ENCODE measurements at regions not wholly inside any gene's neighbourhood (a gene's known extent, or its start where the extent isn't known, plus 50 kb on each side); places are given as distances from the start of the nearest gene placed in this dataset.

DNA sequence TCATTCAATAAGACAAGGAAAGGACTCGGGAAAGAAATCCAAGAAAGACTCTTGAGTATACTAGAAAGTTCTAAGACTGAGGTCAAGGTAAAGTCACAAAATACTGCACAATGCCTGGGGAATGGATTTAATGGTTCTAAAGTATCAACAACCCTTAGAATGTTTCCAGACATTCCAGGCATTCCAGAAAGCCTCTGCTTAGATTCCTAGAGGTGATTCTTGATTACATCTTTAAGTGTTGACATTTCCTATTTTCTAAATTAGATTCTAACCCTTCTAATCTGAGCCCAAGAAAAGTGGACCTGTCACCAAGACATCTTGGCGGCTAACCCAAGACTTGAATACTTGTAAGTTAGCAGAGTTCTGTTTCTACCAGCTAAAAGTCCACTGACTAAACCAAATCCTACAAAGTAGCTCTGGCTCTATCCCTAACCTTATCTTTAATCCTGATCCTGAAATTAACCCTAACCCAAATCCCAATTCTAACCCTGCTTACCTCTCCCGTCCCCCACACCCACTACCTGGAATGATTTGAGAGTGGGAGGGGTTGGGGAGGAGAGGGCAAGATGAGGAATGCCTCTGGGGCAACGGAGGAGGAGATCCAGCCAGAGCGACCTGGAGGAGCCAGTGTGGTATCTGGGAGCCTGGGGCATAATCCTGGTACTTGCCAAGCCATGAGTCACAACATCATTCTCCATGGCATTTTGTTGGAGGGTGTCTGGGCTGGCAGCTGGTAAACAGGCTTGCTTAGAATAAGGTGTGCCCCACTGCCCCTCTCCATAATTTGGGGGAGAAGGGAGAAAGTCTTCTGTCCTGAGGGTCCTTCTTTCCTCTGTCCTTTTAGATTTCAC is 93.4 kb upstream of the HOXC13 start:
- no peak overlapping the region for H3K14ac ChIP-seq (ENCODE audit: insufficient read depth, low read length)
- no peak overlapping the region for H2BK15ac ChIP-seq (ENCODE audit: low read depth, low read length)
- H3K79me1 ChIP-seq (ENCODE audit: insufficient read depth, low read depth, low read length, poor library complexity, severe bottlenecking), result no peaks in the 10 kb centered on the region
- H2BK12ac ChIP-seq (ENCODE audit: insufficient read length, low read depth, low read length), result no peak overlapping the region
- H3K27me3 ChIP-seq (ENCODE audit: insufficient read depth, low read length), result no peaks in the 10 kb centered on the region
- H2AK5ac ChIP-seq (ENCODE audit: insufficient read length, low read length), result no peak overlapping the region
- no peak overlapping the region for H4K5ac ChIP-seq (ENCODE audit: insufficient read length, low read depth, low read length)
- H2BK20ac ChIP-seq (ENCODE audit: low read depth, low read length, poor library complexity, severe bottlenecking), result no peak overlapping the region
- H4K20me1 ChIP-seq (ENCODE audit: control insufficient read depth, insufficient read depth, insufficient read length), result no peaks in the 10 kb centered on the region
- Mint-ChIP-seq H3K4me3 (no peak overlapping the region), H3K4me1 (peaks cover 5 to 8% of the 10 kb centered on the region in 2 experiments; a peak in 3 of 4 replicates), H3K36me3 (ENCODE audit: insufficient read depth in 1 of 3, low read depth in 3 of 3) (no peaks in the 10 kb centered on the region), H3K27ac (no peak overlapping the region), H3K27me3 (ENCODE audit: low read depth) (peaks cover 42% of the 10 kb centered on the region), H3K9me3 (no peaks in the 10 kb centered on the region)
- H3K9me3 ChIP-seq (ENCODE audit: control insufficient read depth, low read depth, low read length), result no peaks in the 10 kb centered on the region
- no peak overlapping the region for H3K27ac ChIP-seq (ENCODE audit: insufficient read length, low read depth, low read length)
- no peak overlapping the region for H4K8ac ChIP-seq (replicated peaks; ENCODE audit: insufficient read length, low read depth, low read length)
- H2BK120ac ChIP-seq (ENCODE audit: low read depth, low read length, poor library complexity, severe bottlenecking), result no peak overlapping the region
- no peaks in the 10 kb centered on the region for H3K79me2 ChIP-seq (ENCODE audit: insufficient read depth, low read length)
- H3K23ac ChIP-seq (ENCODE audit: insufficient read length, low read depth, low read length), result no peak overlapping the region
- no peak overlapping the region for H3T11ph ChIP-seq (ENCODE audit: low read length)
- H3K4ac ChIP-seq (ENCODE audit: low read depth, low read length), result no peak overlapping the region
- H3K23me2 ChIP-seq (ENCODE audit: insufficient read length, low read depth, low read length, poor library complexity, severe bottlenecking), result no peaks in the 10 kb centered on the region
- peaks cover 5% of the 10 kb centered on the region; the same call in 1 of the 2 replicates for H3K4me1 ChIP-seq (ENCODE audit: insufficient read depth, low read length)
- no peak overlapping the region for H3K18ac ChIP-seq (ENCODE audit: insufficient read length, low read depth, low read length)
- H2BK5ac ChIP-seq (ENCODE audit: insufficient read length, low read length), result no peak overlapping the region
- DNase-seq, result peak; percentile 45
- no peak overlapping the region for H4K91ac ChIP-seq (ENCODE audit: insufficient read length, low read depth, low read length)
- no CpG with 5 or more reads among the region's 5 CpGs for WGBS (ENCODE audit: extremely low coverage, insufficient read length, low lambda C conversion rate)
- no peak overlapping the region for H3K56ac ChIP-seq (ENCODE audit: insufficient read length, low read depth, low read length)
- TF ChIP-seq CTCF (conservative IDR thresholded peaks at IDR 0.05), result no peak
- no peak overlapping the region for H3K4me2 ChIP-seq (ENCODE audit: insufficient read depth, insufficient read length, low read length)
- no peak overlapping the region for H2AFZ ChIP-seq (ENCODE audit: low read length)
- H3K9ac ChIP-seq (ENCODE audit: extremely low read depth, insufficient read length, low read length), result no peak overlapping the region
